Liver (tissue), 8 donors: ENCODE measurements at regions not wholly inside any gene's neighbourhood (a gene's known extent, or its start where the extent isn't known, plus 50 kb on each side); places are given as distances from the start of the nearest gene placed in this dataset.

ENCODE experiments used
- DNase-seq: peaks from one replicate; pipeline ENCODE4 v3.0.0-alpha.2; 2017; ENCODE audit warnings: low spot score
- H3K27ac ChIP-seq, 2 donors: one replicate each; pipeline ENCODE4 v1.7.0; 2013; ENCODE audit warnings: inconsistent platforms in 2 of 2, low read length in 2 of 2, control low read depth in 1 of 2, low read depth in 1 of 2, mild to moderate bottlenecking in 1 of 2
- H3K27me3 ChIP-seq, 4 donors: one replicate each; pipeline versions ENCODE4 v1.6.1 to v1.7.0; 2013; ENCODE audit warnings: low read length in 3 of 4, inconsistent platforms in 1 of 4, mild to moderate bottlenecking in 1 of 4, moderate library complexity in 1 of 4; ENCODE audit not compliant: control insufficient read depth in 4 of 4, insufficient read depth in 4 of 4
- H3K36me3 ChIP-seq, 4 donors: one replicate each; pipeline versions ENCODE4 v1.6.1 to v1.7.0; 2013; ENCODE audit warnings: low read length in 3 of 4, mild to moderate bottlenecking in 3 of 4, low read depth in 1 of 4, moderate library complexity in 1 of 4; ENCODE audit not compliant: control insufficient read depth in 4 of 4, insufficient read depth in 3 of 4
- H3K4me1 ChIP-seq, 4 donors: one replicate each; pipeline versions ENCODE4 v1.6.1 to v1.7.0; 2013; ENCODE audit warnings: low read length in 3 of 4, mild to moderate bottlenecking in 3 of 4, moderate library complexity in 1 of 4; ENCODE audit not compliant: control insufficient read depth in 4 of 4, insufficient read depth in 4 of 4
- H3K4me3 ChIP-seq, 3 donors: one replicate each; pipeline versions ENCODE4 v1.6.1 to v1.7.0; 2013; ENCODE audit warnings: low read length in 3 of 3, control low read depth in 1 of 3, low read depth in 1 of 3, mild to moderate bottlenecking in 1 of 3
- H3K9ac ChIP-seq, 2 donors: one replicate each; pipeline ENCODE4 v1.7.0; 2013; ENCODE audit warnings: low read length in 2 of 2, mild to moderate bottlenecking in 2 of 2, moderate library complexity in 2 of 2, control low read depth in 1 of 2, low read depth in 1 of 2
- H3K9me3 ChIP-seq, 4 donors: one replicate each; pipeline versions ENCODE4 v1.6.1 to v1.7.0; 2013; ENCODE audit warnings: low read length in 3 of 4; ENCODE audit not compliant: control insufficient read depth in 4 of 4
- EGR1 ChIP-seq, 2 donors: IDR thresholded peaks; 2 replicates each; pipeline ENCODE4 v1.6.1; 2016 to 2018; ENCODE audit warnings: antibody characterized with exemption in 2 of 2, low read depth in 2 of 2
- FOXA1 ChIP-seq: IDR thresholded peaks from 2 replicates; pipeline ENCODE4 v1.6.1; 2016; ENCODE audit warnings: antibody characterized with exemption
- FOXA2 ChIP-seq: IDR thresholded peaks from 2 replicates; pipeline ENCODE4 v1.6.1; 2016; ENCODE audit warnings: antibody characterized with exemption
- GABPA ChIP-seq, 2 donors: IDR thresholded peaks in 1 of 2; conservative IDR thresholded peaks in 1 of 2; 2 replicates each; pipeline ENCODE4 v1.6.1; 2016; ENCODE audit warnings: antibody characterized with exemption in 2 of 2, mild to moderate bottlenecking in 1 of 2, moderate library complexity in 1 of 2
- HNF4A ChIP-seq, 2 donors: conservative IDR thresholded peaks; 2 replicates each; pipeline ENCODE4 v1.6.1; 2016; ENCODE audit warnings: antibody characterized with exemption in 2 of 2, mild to moderate bottlenecking in 2 of 2
- HNF4G ChIP-seq: IDR thresholded peaks from 2 replicates; pipeline ENCODE4 v1.6.1; 2016; ENCODE audit warnings: antibody characterized with exemption
- JUND ChIP-seq, 2 donors: IDR thresholded peaks; 2 replicates each; pipeline ENCODE4 v1.6.1; 2016; ENCODE audit warnings: antibody characterized with exemption in 2 of 2
- MAX ChIP-seq: IDR thresholded peaks from 2 replicates; pipeline ENCODE4 v1.6.1; 2016; ENCODE audit warnings: antibody characterized with exemption
- NR2F2 ChIP-seq: IDR thresholded peaks from 2 replicates; pipeline ENCODE4 v1.6.1; 2016; ENCODE audit warnings: antibody characterized with exemption
- RAD21 ChIP-seq, 2 donors: IDR thresholded peaks; 2 replicates each; pipeline ENCODE4 v1.6.1; 2016; ENCODE audit warnings: antibody characterized with exemption in 2 of 2, mild to moderate bottlenecking in 2 of 2
- RXRA ChIP-seq, 2 donors: IDR thresholded peaks; 2 replicates each; pipeline ENCODE4 v1.6.1; 2017 to 2018; ENCODE audit warnings: antibody characterized with exemption in 2 of 2, mild to moderate bottlenecking in 1 of 2
- SP1 ChIP-seq: IDR thresholded peaks from 2 replicates; pipeline ENCODE4 v1.6.1; 2018; ENCODE audit warnings: antibody characterized with exemption, mild to moderate bottlenecking
- TAF1 ChIP-seq: conservative IDR thresholded peaks from 2 replicates; pipeline ENCODE4 v1.6.1; 2016; ENCODE audit warnings: antibody characterized with exemption, mild to moderate bottlenecking
- YY1 ChIP-seq: IDR thresholded peaks from 2 replicates; pipeline ENCODE4 v1.6.1; 2016; ENCODE audit warnings: antibody characterized with exemption, mild to moderate bottlenecking
- ZBTB33 ChIP-seq: IDR thresholded peaks from 2 replicates; pipeline ENCODE4 v1.6.1; 2016; ENCODE audit warnings: antibody characterized with exemption
- WGBS: extraction: QIAGEN DNeasy Blood & Tissue Kit; methylation state at CpG from one replicate; pipeline ENCODE4 v1.1.7; 2013; 5-methylcytosine and 5-hydroxymethylcytosine counted together
- TF ChIP-seq, protein P1 (sequence below): IDR thresholded peaks from 2 replicates; pipeline ENCODE4 v1.6.1; 2016; ENCODE audit warnings: antibody characterized with exemption, mild to moderate bottlenecking
- TF ChIP-seq, protein P2 (sequence below): IDR thresholded peaks from 2 replicates; pipeline ENCODE4 v1.6.1; 2016; ENCODE audit warnings: antibody characterized with exemption
- TF ChIP-seq, protein P3 (sequence below): fragments of 150-350 bp; IDR thresholded peaks from 2 replicates; pipeline ENCODE4 v1.5.1; 2017; ENCODE audit warnings: improper control_type of control experiment, low read depth, low read length; ENCODE audit not compliant: missing input control
- donor health status: healthy.
- donor health status: healthy.
- donor health status: healthy.
- donor health status: healthy.
- donor health status: healthy.

DNA sequence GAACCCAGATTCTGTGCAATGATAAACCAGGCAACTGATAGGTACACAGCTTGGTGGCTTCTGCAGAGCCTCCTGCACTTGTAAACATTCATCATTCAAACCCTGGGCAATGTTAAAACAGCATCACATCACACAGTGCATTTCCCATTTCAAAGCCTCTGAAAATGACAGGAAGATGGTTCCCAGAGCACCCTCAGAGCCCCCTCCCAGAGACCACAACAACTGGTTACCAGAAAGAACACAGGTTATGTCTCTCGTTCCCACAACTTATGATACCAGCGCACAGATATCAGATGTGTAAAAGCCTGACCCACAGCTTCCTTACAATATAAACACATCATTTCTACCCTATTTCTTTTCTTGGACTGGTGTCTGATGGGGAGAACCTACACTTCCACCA lies 248.7 kb downstream of the AUH start:
- Histone ChIP-seq H3K36me3 (no peaks in the 10 kb centered on the region), H3K9me3 (peaks cover 0 to 5% (median 1%) of the 10 kb centered on the region in 4 donors), H3K4me3 (no peak overlapping the region), H3K9ac (no peak overlapping the region), H3K4me1 (peaks cover 0 to 3% (median 0%) of the 10 kb centered on the region in 4 donors), H3K27me3 (no peaks in the 10 kb centered on the region), H3K27ac (no peak overlapping the region)
- 94% methylated on average over 2 of the region's 2 CpGs for WGBS
- TF ChIP-seq YY1 (no peak), FOXA1 (no peak), TAF1 (no peak), JUND (IDR thresholded peaks at IDR 0.05) (no peak), RXRA (IDR thresholded peaks at IDR 0.05) (no peak), SP1 (no peak), FOXA2 (no peak), GABPA (IDR thresholded peaks at IDR 0.05 in 1 of 2, conservative IDR thresholded peaks at IDR 0.05 in 1 of 2) (no peak), HNF4A (conservative IDR thresholded peaks at IDR 0.05) (no peak), EGR1 (IDR thresholded peaks at IDR 0.05; ENCODE audit: low read depth in 2 of 2) (no peak), ZBTB33 (no peak), RAD21 (IDR thresholded peaks at IDR 0.05) (no peak), NR2F2 (no peak), HNF4G (no peak)
- TF ChIP-seq, protein P1, sequence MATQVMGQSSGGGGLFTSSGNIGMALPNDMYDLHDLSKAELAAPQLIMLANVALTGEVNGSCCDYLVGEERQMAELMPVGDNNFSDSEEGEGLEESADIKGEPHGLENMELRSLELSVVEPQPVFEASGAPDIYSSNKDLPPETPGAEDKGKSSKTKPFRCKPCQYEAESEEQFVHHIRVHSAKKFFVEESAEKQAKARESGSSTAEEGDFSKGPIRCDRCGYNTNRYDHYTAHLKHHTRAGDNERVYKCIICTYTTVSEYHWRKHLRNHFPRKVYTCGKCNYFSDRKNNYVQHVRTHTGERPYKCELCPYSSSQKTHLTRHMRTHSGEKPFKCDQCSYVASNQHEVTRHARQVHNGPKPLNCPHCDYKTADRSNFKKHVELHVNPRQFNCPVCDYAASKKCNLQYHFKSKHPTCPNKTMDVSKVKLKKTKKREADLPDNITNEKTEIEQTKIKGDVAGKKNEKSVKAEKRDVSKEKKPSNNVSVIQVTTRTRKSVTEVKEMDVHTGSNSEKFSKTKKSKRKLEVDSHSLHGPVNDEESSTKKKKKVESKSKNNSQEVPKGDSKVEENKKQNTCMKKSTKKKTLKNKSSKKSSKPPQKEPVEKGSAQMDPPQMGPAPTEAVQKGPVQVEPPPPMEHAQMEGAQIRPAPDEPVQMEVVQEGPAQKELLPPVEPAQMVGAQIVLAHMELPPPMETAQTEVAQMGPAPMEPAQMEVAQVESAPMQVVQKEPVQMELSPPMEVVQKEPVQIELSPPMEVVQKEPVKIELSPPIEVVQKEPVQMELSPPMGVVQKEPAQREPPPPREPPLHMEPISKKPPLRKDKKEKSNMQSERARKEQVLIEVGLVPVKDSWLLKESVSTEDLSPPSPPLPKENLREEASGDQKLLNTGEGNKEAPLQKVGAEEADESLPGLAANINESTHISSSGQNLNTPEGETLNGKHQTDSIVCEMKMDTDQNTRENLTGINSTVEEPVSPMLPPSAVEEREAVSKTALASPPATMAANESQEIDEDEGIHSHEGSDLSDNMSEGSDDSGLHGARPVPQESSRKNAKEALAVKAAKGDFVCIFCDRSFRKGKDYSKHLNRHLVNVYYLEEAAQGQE, result no peak
- TF ChIP-seq, protein P2, sequence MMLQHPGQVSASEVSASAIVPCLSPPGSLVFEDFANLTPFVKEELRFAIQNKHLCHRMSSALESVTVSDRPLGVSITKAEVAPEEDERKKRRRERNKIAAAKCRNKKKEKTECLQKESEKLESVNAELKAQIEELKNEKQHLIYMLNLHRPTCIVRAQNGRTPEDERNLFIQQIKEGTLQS, result no peak
- DNase-seq, result no peak

GRCh38 chr9:91114450-91114849 lies 247.3 kb downstream of the AUH start:
- DNase-seq, result no peak
- 74% methylated on average over 1 of the region's 1 CpG for WGBS
- no peak overlapping the region for H3K27ac ChIP-seq
- peaks cover 0 to 5% (median 1%) of the 10 kb centered on the region in 4 donors for H3K9me3 ChIP-seq
- peaks cover 0 to 3% (median 3%) of the 10 kb centered on the region in 4 donors for H3K4me1 ChIP-seq
- H3K9ac ChIP-seq, result no peak overlapping the region
- H3K4me3 ChIP-seq, result no peak overlapping the region
- TF ChIP-seq FOXA2, result no peak
- no peak for TF ChIP-seq NR2F2
- TF ChIP-seq MAX, result no peak
- TF ChIP-seq JUND (IDR thresholded peaks at IDR 0.05), result no peak
- no peak for TF ChIP-seq SP1
- TF ChIP-seq RAD21 (IDR thresholded peaks at IDR 0.05), result no peak
- no peak for TF ChIP-seq FOXA1
- no peak for TF ChIP-seq HNF4G
- TF ChIP-seq, protein P2, result no peak
- no peak for TF ChIP-seq GABPA (IDR thresholded peaks at IDR 0.05 in 1 of 2, conservative IDR thresholded peaks at IDR 0.05 in 1 of 2)
- TF ChIP-seq, protein P3, sequence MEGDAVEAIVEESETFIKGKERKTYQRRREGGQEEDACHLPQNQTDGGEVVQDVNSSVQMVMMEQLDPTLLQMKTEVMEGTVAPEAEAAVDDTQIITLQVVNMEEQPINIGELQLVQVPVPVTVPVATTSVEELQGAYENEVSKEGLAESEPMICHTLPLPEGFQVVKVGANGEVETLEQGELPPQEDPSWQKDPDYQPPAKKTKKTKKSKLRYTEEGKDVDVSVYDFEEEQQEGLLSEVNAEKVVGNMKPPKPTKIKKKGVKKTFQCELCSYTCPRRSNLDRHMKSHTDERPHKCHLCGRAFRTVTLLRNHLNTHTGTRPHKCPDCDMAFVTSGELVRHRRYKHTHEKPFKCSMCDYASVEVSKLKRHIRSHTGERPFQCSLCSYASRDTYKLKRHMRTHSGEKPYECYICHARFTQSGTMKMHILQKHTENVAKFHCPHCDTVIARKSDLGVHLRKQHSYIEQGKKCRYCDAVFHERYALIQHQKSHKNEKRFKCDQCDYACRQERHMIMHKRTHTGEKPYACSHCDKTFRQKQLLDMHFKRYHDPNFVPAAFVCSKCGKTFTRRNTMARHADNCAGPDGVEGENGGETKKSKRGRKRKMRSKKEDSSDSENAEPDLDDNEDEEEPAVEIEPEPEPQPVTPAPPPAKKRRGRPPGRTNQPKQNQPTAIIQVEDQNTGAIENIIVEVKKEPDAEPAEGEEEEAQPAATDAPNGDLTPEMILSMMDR, result no peak
- TF ChIP-seq HNF4A (conservative IDR thresholded peaks at IDR 0.05), result no peak
- no peaks in the 10 kb centered on the region for H3K27me3 ChIP-seq
- no peaks in the 10 kb centered on the region for H3K36me3 ChIP-seq
